Lung (tissue), 11 donors: ENCODE measurements at regions not wholly inside any gene's neighbourhood (a gene's known extent, or its start where the extent isn't known, plus 50 kb on each side); places are given as distances from the start of the nearest gene placed in this dataset.

Experiments
- ATAC-seq: fragments of 200-7000 bp; cut with Tn5 transposase; one replicate; pipeline ENCODE4 v1.9.1; 2020; ENCODE audit warnings: moderate number of reproducible peaks; ENCODE audit not compliant: insufficient read depth, low FRiP score
- DNase-seq, 3 donors: peaks; one replicate each; pipeline ENCODE4 v3.0.0-alpha.2; 2013 to 2017
- H3K27ac ChIP-seq, 2 donors: one replicate each; pipeline ENCODE4 v1.5.1; 2013; ENCODE audit warnings: mild to moderate bottlenecking in 2 of 2, moderate library complexity in 2 of 2, control low read depth in 1 of 2, inconsistent platforms in 1 of 2, low read depth in 1 of 2, low read length in 1 of 2
- H3K27me3 ChIP-seq, 3 donors: one replicate each; pipeline ENCODE4 v1.5.1; 2013; ENCODE audit warnings: low read length in 2 of 3; ENCODE audit not compliant: control insufficient read depth in 3 of 3, insufficient read depth in 3 of 3
- H3K36me3 ChIP-seq, 4 donors: one replicate each; pipeline ENCODE4 v1.5.1; 2013; ENCODE audit warnings: low read length in 4 of 4, mild to moderate bottlenecking in 1 of 4, moderate library complexity in 1 of 4; ENCODE audit not compliant: control insufficient read depth in 4 of 4, insufficient read depth in 4 of 4
- H3K4me1 ChIP-seq, 5 donors: one replicate each; pipeline ENCODE4 v1.5.1; 2013; ENCODE audit warnings: low read length in 5 of 5, mild to moderate bottlenecking in 2 of 5, moderate library complexity in 1 of 5; ENCODE audit not compliant: control insufficient read depth in 5 of 5, insufficient read depth in 5 of 5
- H3K4me3 ChIP-seq: one replicate; pipeline ENCODE4 v1.5.1; 2013; ENCODE audit warnings: mild to moderate bottlenecking, control low read depth, moderate library complexity
- H3K9ac ChIP-seq, 2 donors: one replicate each; pipeline ENCODE4 v1.5.1; 2013; ENCODE audit warnings: low read length in 2 of 2, control low read depth in 1 of 2; ENCODE audit not compliant: insufficient read depth in 1 of 2
- H3K9me3 ChIP-seq, 4 donors: one replicate each; pipeline ENCODE4 v1.5.1; 2013; ENCODE audit warnings: low read length in 3 of 4, mild to moderate bottlenecking in 1 of 4, moderate library complexity in 1 of 4; ENCODE audit not compliant: control insufficient read depth in 4 of 4, insufficient read depth in 3 of 4
- CTCF ChIP-seq: IDR thresholded peaks from 2 replicates; pipeline ENCODE4 v1.5.1; 2012; ENCODE audit warnings: mild to moderate bottlenecking; ENCODE audit errors: control extremely low read depth, extremely low read depth
- WGBS, 2 donors: extraction: QIAGEN DNeasy Blood & Tissue Kit; methylation state at CpG; one replicate each; pipeline ENCODE4 v1.1.7; 2013; 5-methylcytosine and 5-hydroxymethylcytosine counted together
- donor health status: control.
- donor health status: control.
- donor health status: Bipolar disorder and iron deficiency.
- donor health status: healthy.
- donor health status: DM: yes; HTN: yes; CAD: no.

- Histone ChIP-seq H3K9me3 (no peaks in the 10 kb centered on the region), H3K4me1 (no peaks in the 10 kb centered on the region), H3K4me3 (no peak overlapping the region), H3K36me3 (no peaks in the 10 kb centered on the region), H3K9ac (no peak overlapping the region), H3K27me3 (no peaks in the 10 kb centered on the region), H3K27ac (no peak overlapping the region)
- DNase-seq (peak in 2 of 3 donors; percentile 4 to 13), ATAC-seq (no peak)
- WGBS, 2 donors, result 19 to 41% methylated on average over 5 of the region's 5 CpGs
- TF ChIP-seq CTCF, result no peak
Measured at GRCh38 chr6:62367601-62368000, 81.6 kb upstream of the KHDRBS2 start.

DNA sequence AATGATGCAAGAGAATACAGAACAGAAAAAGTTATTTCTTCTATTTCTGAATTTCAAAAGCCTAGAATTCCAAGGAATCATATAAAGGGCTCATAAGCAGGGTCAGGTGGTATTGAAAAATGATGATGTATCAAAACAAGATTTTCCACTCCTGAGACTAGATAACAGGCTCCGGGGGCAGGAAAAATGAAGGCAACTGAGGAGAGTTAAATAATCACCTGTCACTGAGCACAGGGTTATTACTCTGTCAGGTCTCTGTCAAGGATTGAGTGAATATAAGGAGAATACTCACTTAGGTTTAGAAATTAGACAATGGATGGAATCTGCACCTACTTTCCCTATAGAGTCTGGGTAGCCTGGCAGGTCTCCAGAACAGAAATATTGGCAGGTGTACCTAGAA, 76.1 kb upstream of the KHDRBS2 start:
- Histone ChIP-seq H3K27ac (no peak overlapping the region), H3K27me3 (no peaks in the 10 kb centered on the region), H3K36me3 (no peaks in the 10 kb centered on the region), H3K9me3 (no peaks in the 10 kb centered on the region), H3K4me3 (no peak overlapping the region), H3K4me1 (no peaks in the 10 kb centered on the region), H3K9ac (no peak overlapping the region)
- no peak for TF ChIP-seq CTCF
- 81 to 86% methylated on average over 1 of the region's 1 CpG for WGBS, 2 donors
- DNase-seq (no peak), ATAC-seq (no peak)

GRCh38 chr6:62357835-62358234, 71.8 kb upstream of the KHDRBS2 start:
- H3K9ac ChIP-seq, result no peak overlapping the region
- H3K9me3 ChIP-seq, result no peaks in the 10 kb centered on the region
- TF ChIP-seq CTCF, result no peak
- WGBS, 2 donors, result 49 to 59% methylated on average over 6 of the region's 6 CpGs
- no peaks in the 10 kb centered on the region for H3K4me1 ChIP-seq
- DNase-seq, result no peak
- no peak for ATAC-seq
- H3K27me3 ChIP-seq, result no peaks in the 10 kb centered on the region
- H3K27ac ChIP-seq, result no peak overlapping the region
- no peaks in the 10 kb centered on the region for H3K36me3 ChIP-seq
- H3K4me3 ChIP-seq, result no peak overlapping the region

DNA sequence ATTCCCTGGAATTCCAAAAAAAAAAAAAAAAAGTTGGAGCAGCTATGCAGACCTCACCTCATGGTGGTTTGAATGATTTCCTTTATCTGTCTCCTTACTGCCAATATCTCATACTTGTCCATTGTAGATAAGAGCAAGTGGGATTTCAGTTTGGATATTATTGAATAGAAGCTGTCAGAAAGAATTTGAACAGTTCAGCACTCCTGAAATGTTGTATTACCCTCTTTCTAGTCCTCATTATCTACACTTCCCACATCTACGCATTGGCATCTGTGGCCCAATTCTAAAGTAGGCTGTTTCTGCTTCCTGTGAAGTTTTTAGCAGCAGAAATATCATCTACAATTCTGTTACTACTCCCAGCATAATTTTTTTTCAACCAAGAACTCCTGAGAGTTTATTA, 68.2 kb upstream of the KHDRBS2 start:
- TF ChIP-seq CTCF, result no peak
- no peak for DNase-seq
- Histone ChIP-seq H3K36me3 (no peaks in the 10 kb centered on the region), H3K4me3 (no peak overlapping the region), H3K4me1 (no peaks in the 10 kb centered on the region), H3K9ac (no peak overlapping the region), H3K9me3 (no peaks in the 10 kb centered on the region), H3K27me3 (no peaks in the 10 kb centered on the region), H3K27ac (no peak overlapping the region)
- no peak for ATAC-seq
- 70 to 77% methylated on average over 1 of the region's 1 CpG for WGBS, 2 donors
